GM21786 (cell line): ENCODE measurements at regions not wholly inside any gene's neighbourhood (a gene's known extent, or its start where the extent isn't known, plus 50 kb on each side); places are given as distances from the start of the nearest gene placed in this dataset.
A peak's percentile ranks its signal among the peaks of the same experiment; 100 is the strongest.

Experiments used
- ATAC-seq: cut with Tn5 transposase; IDR thresholded peaks from one replicate; pipeline ENCODE4 v1.9.1; 2021; ENCODE audit not compliant: unreplicated experiment

DNA sequence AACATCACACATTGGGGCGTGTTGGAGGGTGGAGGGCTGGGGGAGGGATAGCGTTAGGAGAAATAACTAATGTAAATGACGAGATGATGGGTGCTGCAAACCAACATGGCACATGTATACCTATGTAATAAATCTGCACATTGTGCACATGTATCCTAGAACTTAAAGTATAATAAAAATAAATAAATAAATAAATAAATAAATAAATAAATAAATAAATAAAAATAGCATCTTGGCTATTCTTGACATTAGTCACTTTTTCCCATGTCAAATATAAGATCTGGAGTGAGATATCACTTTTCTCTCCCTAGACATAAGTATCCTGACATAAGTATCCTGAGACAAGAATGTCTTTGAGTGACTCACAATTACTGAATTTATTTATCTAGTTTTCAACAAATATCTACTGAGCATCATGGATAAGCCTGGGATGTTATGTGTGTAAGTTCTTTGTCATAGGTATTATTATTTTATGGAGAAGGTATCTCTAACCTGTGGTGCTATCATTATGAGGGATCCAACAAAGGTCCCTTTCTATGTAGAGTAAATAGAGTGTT is 691.3 kb downstream of the SORCS1 start:
- no peak for ATAC-seq

DNA sequence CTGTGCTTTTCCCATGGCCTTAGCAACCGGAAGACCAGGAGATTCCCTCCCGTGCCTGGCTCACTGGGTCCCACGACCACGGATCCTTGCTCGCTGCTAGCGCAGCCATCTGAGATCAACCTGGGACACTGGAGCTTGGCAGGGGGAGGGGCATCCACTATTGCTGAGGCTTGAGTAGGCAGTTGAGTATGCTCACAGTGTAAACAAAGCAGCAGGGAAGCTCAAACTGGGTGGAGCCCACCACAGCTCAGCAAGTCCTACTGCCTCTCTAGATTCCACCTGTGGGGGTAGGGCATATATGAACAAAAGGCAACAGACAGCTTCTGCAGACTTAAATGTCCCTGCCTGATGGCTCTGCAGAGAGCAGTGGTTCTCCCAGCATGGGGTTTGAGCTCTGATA is 697.0 kb downstream of the SORCS1 start:
- ATAC-seq: no peak

DNA sequence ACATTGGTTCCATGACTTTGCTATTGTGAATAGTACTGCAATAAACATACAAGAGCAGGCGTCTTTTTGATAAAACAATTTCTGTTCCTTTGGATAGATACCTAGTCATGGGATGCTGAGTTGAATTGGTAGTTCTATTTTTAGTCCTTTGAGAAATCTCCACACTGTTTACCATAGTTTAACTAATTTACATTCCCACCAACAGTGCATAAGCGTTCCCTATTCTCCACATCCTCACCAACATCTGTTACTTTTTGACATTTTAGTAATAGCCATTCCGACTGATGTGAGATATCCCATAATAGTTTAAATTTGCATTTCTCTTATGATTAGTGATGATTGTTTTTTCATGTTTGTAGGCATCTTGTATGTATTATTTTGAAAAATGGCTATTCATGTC is 707.0 kb downstream of the SORCS1 start:
- no peak for ATAC-seq

DNA sequence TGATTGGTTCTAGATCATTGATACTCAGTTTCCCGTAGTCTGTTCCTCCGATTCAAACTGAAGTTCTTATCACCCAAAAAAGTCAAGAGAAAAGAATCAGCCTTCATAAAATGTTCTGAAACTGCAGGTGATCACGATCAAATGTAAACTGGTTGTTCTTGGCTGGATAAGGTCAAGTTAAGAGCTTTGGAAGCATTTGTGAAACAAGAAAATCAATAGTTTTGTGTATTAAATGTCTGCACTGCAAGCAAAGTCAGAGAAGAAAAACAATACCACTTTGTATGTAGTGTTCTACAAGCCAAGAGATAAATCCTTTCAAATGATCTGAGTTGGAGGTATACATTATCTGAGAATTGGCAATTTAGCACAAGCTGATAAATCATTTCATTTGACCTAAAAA is 710.3 kb downstream of the SORCS1 start:
- ATAC-seq: no peak

DNA sequence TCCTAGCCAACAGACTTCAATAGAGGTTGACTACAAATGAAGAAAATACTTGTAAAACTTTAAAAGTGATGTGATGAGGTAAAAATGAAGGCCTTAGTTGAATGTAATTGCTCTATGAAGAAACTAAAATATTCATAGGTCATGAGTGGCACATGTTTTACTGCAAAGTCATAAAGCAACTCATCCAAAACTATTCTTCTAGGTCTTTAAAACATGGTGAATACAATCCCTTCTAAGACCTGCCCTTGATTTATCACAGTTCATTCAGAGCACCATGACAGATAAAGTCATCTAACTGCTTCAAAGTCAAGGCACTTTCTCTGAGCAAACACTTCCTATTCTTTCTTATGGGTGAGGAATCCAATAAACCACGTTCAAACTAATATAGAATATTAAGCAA is 713.5 kb downstream of the SORCS1 start:
- no peak for ATAC-seq

DNA sequence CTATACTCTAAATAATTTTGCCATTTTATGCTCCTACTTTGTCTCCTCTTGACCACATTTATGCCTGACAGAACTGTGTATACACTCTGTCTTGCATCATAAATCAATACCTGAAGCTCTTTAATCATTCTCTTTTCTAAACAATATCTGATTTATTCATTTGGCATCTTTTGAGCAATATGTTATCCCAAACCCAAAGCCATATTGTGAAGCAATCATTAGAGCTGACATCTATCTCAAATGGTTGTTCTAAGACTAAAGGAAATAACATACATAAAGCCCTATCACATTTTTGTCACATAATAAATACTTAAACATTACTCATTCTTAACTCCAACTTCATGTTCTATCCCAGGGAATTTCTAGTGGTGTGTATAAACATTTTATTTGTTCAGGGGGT is 717.6 kb downstream of the SORCS1 start:
- ATAC-seq: no peak

DNA sequence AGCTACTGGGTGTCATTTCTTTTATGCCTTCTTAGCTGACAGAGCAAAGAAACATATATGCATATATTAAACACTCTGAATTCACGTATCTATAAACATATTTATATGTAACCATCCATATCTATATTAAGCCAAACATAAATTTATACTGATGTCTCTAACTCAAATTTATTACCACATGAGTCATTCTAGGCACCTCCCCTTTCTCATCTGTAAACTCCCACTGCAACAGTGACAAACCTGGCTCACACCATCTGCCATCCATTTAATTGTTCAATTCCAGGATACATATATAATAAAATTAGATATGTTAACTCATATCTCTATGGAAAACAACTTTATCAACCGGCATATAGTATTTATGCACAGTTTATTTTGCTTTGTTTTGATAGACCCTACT is 722.3 kb downstream of the SORCS1 start:
- no peak for ATAC-seq

DNA sequence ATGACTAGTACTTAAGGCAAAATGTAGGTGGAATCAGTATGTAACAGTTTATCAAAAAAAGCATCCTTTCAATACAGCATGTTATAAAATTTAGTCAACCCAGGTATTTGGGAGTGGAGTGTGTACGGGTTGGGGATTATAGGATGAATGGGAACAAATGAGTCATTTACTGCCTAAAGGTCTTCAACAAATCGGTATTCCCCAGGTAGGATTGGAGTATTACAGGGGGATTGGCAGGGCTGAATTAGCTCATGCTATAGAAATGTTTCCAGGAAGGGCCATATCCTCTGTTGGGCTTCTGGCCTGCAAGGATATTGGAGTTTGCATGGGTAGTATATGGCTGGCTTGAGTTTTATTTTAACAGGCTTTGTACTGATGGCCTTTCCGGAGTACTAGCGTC is 723.7 kb downstream of the SORCS1 start:
- no peak for ATAC-seq

DNA sequence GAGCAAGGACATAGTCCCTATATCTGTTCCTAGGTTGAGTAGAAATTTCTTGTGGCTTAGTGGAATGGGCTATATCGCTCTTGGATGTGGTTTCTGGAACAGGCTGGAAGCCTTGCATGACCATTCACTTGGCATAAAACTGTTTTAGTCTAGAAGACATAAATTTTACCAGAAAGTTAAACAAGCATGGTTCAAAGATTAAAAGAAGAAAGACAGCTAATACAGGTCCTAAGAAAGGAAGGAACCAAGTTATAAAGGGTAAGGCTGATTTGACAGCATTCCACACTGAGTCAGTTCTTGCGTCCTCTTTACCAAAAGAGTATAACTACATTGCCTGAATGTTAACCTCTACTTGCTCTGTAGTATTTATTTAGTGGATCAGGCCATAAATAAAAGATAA is 724.2 kb downstream of the SORCS1 start:
- no peak for ATAC-seq

DNA sequence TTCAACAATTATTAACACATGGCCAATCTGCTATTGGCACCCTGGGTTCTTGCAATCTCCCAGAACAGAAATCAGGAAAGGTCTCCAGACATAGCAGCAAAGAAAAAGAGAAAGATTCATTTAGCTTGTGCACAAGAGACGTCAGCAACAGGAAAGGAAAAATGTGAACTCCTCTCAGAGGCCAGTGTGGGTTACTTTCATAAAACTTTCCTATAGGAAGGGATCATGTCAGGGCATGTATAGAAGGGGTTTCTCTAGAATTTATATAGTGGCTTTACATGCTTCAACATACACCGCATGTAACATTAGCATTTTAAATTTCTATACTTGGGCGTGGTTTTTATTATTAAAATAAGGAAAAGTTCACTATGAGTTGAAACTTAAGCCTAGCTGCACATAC is 725.1 kb downstream of the SORCS1 start:
- ATAC-seq: no peak

DNA sequence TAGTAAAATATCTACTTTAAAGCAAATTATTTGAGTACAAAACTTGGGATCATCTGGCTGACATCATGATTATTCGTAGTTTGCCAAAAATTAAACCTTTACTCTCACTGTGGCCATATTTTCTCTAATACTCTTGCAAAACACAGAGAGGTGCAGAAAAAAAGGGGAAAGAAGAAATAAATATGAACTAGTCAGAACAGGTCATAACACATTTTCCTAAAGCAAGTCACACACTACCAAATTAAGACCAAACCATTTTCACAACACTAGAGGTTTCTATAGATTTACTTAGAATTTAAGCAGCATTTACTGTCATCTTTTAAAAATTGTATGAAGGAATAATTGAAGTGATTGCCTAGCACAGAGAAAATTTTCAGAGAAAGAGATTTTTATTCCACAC is 726.1 kb downstream of the SORCS1 start:
- ATAC-seq: no peak

DNA sequence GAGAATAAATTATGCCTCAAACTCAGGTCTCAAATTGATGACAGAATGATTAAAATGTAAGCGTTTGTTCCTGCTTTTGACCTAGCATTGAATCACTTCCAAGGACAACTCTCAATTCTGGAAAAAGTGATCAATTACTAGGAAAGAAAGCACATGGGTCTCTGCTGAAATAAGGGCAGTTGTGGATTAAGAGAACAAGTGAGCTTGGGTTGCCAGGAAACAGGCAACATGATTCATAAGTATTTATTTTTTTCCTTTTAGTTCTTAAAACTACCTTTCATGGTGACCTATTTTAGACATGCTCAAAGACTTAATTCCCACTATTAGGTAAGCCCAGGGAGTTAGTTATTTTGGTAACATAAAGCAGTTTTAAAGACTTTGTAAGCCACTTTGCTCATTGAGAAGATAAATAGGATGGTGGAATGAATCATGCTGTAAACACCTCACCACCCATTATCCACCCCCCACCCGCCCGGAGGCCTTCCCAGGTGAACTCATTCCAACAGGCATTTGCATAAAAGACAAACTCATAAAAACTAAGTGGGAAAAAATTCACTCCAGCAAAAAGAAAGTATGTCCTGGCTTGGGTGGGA is 728.3 kb downstream of the SORCS1 start:
- ATAC-seq: no peak

DNA sequence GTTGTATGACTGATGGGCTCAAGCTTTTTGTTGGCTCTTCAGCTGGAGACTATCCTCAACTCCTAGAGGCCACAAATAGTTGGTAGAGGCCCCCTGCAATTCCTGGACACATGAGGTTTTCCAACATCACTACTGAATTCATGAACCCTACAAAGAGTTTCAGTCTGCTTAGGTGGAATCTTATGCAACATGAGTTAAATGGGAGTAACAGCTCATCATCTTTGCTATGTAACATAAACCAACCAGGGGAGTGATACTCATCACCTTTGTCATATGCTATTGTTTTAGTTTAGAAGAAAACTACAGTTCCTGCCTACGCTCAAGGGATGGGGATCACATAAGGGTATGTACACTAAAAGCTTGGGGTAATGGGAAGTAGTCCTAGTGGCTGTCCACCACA is 729.4 kb downstream of the SORCS1 start:
- ATAC-seq: no peak

DNA sequence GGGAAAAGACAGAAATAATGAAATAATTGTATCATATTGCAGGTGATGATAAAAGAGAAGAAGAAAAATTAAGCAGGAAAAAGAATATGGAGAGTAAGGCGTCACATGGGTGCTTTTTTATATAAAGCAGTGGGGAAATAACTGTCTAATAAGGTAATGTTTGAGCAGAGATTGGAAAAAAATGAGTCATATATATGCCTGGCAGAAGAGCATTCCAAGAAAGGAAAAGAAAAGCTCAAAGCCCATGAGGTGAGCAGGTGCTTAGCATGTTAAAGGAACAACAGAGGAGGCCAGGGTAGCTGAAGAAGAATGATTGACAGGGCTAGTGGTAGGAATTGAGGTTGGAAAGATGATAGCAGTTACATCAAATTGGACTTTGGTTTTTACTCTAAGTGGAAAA is 739.5 kb downstream of the SORCS1 start:
- no peak for ATAC-seq

DNA sequence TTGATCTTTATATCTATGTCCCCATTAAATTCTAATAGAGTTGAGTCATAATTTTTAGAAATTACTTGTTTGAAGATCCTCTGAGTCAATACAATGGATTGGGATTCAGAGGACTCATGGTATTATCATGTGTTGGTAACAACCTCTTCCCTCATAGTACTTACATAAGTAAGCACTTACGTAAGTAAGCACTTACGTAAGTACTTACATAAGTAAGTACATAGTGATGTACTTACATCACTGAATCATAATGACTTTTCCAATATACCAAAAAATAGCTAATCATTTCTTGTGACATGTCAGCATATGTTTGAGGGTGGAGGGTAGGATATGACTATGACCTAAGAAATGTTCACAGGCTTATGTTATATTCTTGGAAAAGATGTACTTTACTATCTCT is 740.5 kb downstream of the SORCS1 start:
- no peak for ATAC-seq

DNA sequence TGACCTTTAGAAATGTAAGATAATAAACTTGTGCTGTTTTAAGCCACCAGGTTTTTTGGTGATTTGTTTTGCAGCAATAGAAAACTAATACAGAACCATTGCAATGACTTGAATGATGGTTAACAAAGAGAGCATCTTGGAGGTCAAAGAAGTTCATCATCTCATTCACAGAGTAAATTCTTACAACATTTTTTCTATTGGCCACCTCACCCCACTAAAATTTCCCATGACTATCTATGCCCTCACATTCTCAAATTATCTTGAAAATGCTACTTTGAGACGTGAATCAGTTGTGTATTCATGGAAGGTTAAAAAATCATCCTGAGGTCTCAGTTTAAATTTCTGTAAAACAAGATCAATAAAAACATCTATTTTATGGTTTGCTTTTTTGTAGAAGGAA is 754.2 kb downstream of the SORCS1 start:
- no peak for ATAC-seq

DNA sequence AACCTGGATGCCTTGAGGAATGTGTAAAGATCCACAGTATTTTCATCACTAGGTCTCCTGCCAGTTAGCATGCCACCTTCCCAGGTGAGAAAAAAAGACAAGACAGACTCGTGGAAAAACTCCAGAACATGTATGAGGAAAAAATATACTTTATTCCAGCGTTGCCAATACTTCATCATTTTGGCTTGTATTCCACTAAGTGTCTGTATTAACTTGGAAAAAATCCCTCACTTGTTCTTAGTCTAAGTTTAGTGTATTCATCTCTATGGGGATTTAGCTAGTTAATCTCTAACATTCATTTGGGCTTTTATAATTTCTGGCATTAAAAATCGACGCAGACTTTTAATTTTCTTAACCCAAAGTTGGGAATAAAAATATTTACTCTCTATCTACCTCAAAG is 759.4 kb downstream of the SORCS1 start:
- ATAC-seq: no peak

DNA sequence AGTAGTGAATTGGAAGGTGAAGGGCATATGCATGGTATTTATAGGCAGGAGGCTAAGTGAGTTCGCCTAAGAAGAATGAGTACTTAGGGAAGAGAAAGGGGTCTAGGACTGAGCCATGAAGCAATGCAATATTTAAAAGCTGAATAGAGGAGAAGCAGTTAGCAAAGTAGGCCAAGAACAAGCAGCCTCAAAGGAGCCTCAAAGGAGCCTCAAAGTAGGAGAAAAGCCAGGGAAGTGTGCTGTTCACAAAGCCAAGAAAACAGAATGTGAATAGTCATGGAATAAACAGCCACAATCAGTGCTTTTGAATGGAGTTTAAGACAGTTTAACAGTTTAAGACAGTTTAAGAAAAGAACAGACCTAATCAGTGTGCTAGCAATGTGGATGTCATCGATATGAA is 762.0 kb downstream of the SORCS1 start:
- no peak for ATAC-seq

DNA sequence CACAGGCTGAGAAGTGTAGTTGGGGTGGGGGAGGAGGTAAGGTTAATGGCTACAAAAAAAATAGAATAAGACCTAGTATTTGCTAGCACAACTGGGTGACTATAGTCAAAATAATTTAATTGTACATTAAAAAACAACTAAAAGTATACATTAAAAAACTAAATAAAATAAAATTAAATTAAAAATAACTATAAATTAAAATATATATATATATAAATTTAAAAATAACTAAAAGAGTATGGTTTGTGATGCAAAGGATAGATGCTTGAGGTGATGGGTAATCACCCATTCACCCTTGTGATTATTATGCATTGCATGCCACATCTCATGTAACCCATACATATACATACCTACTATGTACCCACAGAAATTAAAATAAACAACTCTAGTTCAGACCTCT is 762.5 kb downstream of the SORCS1 start:
- ATAC-seq: no peak

DNA sequence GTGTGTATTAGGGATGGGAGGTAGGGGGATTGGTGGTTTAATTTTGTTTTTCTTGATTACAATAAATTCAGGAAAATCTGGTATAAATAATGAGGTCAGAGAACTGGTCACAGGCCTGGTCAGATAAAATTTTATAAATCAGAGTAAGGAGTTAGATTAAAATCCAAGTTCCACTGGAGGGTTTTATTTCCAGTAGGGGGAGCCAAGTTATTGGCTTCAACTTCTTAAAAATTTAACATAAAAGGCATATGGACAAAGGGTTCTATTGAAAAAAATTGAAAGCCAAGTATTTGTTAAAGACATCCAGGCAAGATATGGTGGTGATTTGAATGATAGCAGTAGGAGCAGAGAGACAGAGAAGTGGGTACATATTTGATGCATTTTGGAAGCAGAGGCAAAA is 763.3 kb downstream of the SORCS1 start:
- ATAC-seq: no peak

DNA sequence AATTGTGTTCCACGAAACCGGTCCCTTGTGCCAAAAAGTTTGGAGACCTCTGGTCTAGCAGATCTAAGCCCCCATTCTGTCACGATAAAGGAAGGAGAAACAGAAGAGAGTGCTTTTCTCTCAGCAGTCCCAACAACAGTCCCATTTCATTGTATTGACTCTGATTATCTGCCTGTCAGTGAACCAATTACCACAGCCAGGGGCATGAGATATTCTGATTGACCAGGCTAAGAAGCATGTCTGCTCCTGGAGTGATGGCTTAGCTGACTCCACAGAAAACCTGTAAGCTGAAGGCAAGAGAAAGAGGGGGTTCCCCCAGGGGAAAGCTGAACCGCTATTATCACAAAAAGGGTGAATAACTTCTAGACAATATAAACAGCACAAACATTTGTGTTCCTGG is 765.4 kb downstream of the SORCS1 start:
- no peak for ATAC-seq

DNA sequence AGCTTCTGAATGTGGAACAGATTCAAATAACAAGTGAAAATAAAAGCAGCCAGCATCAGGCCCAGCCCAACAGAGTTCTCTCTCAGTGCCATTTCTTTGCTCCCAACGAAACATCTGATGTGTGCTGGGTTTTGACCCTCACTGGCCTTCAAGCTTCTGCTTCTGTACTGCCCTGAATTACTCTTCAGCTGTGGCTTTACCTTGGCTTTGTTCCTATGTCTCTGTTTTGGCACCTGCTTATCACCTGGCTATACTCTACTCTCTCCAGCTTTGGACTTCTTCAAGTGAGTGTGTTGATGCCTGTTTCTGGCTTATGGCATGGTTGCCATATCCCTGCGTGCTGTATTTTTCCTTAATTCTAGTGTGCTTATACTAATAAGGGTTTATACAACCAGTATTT is 768.3 kb downstream of the SORCS1 start:
- ATAC-seq: peak; percentile 26

DNA sequence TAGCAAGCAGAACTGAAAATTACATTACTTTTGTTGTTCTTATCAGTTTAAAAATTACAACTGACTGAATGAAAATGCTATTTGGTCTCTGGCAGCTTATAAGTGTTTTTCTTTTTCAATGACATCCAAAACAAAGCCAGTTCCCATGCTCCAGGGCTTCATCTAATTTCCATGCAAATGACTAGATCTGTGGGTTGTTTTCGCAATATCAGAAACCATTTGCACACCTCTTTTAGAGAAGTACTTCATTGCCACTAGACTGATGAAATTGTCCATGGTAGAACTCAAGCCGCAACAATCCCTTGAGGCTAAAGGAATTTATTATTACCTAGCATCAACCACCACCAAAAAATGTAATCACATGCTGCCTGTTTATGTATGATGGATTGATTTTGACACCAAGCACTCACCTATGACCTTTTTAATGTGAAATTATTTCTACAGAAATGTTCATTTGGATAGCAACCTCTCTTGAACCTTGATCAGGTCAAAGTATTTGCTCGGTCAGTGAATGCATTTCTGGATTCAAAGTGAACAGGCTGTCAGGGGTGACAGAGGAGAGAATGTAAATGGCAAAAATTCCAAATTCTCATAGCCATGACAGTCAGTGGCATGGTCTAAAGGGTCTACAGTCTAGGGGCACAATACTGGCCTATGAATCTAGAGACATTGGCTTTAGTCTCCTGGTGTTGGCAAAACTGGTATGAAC is 769.3 kb downstream of the SORCS1 start:
- ATAC-seq: no peak
